ENCODE measurements at regions not wholly inside any gene's neighbourhood (a gene's known extent, or its start where the extent isn't known, plus 50 kb on each side); places are given as distances from the start of the nearest gene placed in this dataset.

- H3K4me3 ChIP-seq (ENCODE audit: low read depth, low read length), result no peak overlapping the region
- TF ChIP-seq CTCF (conservative IDR thresholded peaks at IDR 0.05; ENCODE audit: low read depth, low read length), result no peak
- DNase-seq (ENCODE audit: low read depth), result no peak
Observed at GRCh38 chr11:12315024-12315423, 62.3 kb upstream of the PARVA start.

GRCh38 chr11:12316432-12316831, 60.9 kb upstream of the PARVA start:
- H3K4me3 ChIP-seq (ENCODE audit: low read depth, low read length), result no peak overlapping the region
- TF ChIP-seq CTCF (conservative IDR thresholded peaks at IDR 0.05; ENCODE audit: low read depth, low read length), result no peak
- no peak for DNase-seq (ENCODE audit: low read depth)

- TF ChIP-seq CTCF (conservative IDR thresholded peaks at IDR 0.05; ENCODE audit: low read depth, low read length), result no peak
- peak; percentile 21 for DNase-seq (ENCODE audit: low read depth)
- no peak overlapping the region for H3K4me3 ChIP-seq (ENCODE audit: low read depth, low read length)
Observed at GRCh38 chr11:12318791-12319438, 58.5 kb upstream of the PARVA start.

- TF ChIP-seq CTCF (conservative IDR thresholded peaks at IDR 0.05; ENCODE audit: low read depth, low read length), result no peak
- no peak overlapping the region for H3K4me3 ChIP-seq (ENCODE audit: low read depth, low read length)
- no peak for DNase-seq (ENCODE audit: low read depth)
Observed at GRCh38 chr11:12319461-12319951, 57.9 kb upstream of the PARVA start.

- no peak for TF ChIP-seq CTCF (conservative IDR thresholded peaks at IDR 0.05; ENCODE audit: low read depth, low read length)
- H3K4me3 ChIP-seq (ENCODE audit: low read depth, low read length), result no peak overlapping the region
- no peak for DNase-seq (ENCODE audit: low read depth)
Observed at GRCh38 chr11:12319988-12320387, 57.4 kb upstream of the PARVA start.

- H3K4me3 ChIP-seq (ENCODE audit: low read depth, low read length), result no peak overlapping the region
- no peak for TF ChIP-seq CTCF (conservative IDR thresholded peaks at IDR 0.05; ENCODE audit: low read depth, low read length)
- DNase-seq (ENCODE audit: low read depth), result no peak
Observed at GRCh38 chr11:12321217-12321937, 56.0 kb upstream of the PARVA start.

GRCh38 chr11:12324585-12324984, 52.8 kb upstream of the PARVA start:
- H3K4me3 ChIP-seq (ENCODE audit: low read depth, low read length), result no peak overlapping the region
- DNase-seq (ENCODE audit: low read depth), result no peak
- TF ChIP-seq CTCF (conservative IDR thresholded peaks at IDR 0.05; ENCODE audit: low read depth, low read length), result no peak
